IPS DF 4.7 (cell line): ENCODE measurements at regions not wholly inside any gene's neighbourhood (a gene's known extent, or its start where the extent isn't known, plus 50 kb on each side); places are given as distances from the start of the nearest gene placed in this dataset.
"Not testable (repeated sequence)": the region's sequence is repeated elsewhere in the genome, so short reads cannot be mapped to it uniquely, and the experiment has no call there.

Source experiments
- DNase-seq: peaks from one replicate; pipeline ENCODE4 v3.0.0-alpha.2; 2013; ENCODE audit warnings: low spot score; ENCODE audit errors: extremely low read depth

- no peak for DNase-seq
Measured at GRCh38 chr1:190667914-190668313, 190.2 kb upstream of the BRINP3 start.

GRCh38 chr1:190679044-190679443 lies 201.4 kb upstream of the BRINP3 start:
- no peak for DNase-seq

GRCh38 chr1:190679454-190679853 lies 201.8 kb upstream of the BRINP3 start:
- no peak for DNase-seq

GRCh38 chr1:190679983-190680382 lies 202.3 kb upstream of the BRINP3 start:
- DNase-seq, result no peak

- no peak for DNase-seq
Measured at GRCh38 chr1:190685676-190686075, 208.0 kb upstream of the BRINP3 start.

GRCh38 chr1:190688096-190688495 lies 210.4 kb upstream of the BRINP3 start:
- no peak for DNase-seq

- DNase-seq, result not testable (repeated sequence)
Measured at GRCh38 chr1:190698488-190698887, 220.8 kb upstream of the BRINP3 start.

- no peak for DNase-seq
Measured at GRCh38 chr1:190699165-190699564, 221.5 kb upstream of the BRINP3 start.

- DNase-seq, result no peak
Measured at GRCh38 chr1:190708418-190709057, 230.9 kb upstream of the BRINP3 start.

GRCh38 chr1:190711069-190711468 lies 233.4 kb upstream of the BRINP3 start:
- no peak for DNase-seq

GRCh38 chr1:190717055-190717454 lies 239.4 kb upstream of the BRINP3 start:
- no peak for DNase-seq

- DNase-seq, result no peak
Measured at GRCh38 chr1:190736971-190737590, 259.4 kb upstream of the BRINP3 start.

- no peak for DNase-seq
Measured at GRCh38 chr1:190738317-190738716, 260.7 kb upstream of the BRINP3 start.

GRCh38 chr1:190739926-190740325 lies 262.3 kb upstream of the BRINP3 start:
- no peak for DNase-seq

GRCh38 chr1:190747704-190748103 lies 270.0 kb upstream of the BRINP3 start:
- no peak for DNase-seq

- DNase-seq, result no peak
Measured at GRCh38 chr1:190752131-190752530, 274.5 kb upstream of the BRINP3 start.

- no peak for DNase-seq
Measured at GRCh38 chr1:190754666-190755065, 277.0 kb upstream of the BRINP3 start.

- no peak for DNase-seq
Measured at GRCh38 chr1:190759807-190760206, 282.1 kb upstream of the BRINP3 start.

GRCh38 chr1:190762325-190762724 lies 284.7 kb upstream of the BRINP3 start:
- DNase-seq, result no peak

GRCh38 chr1:190792873-190793272 lies 315.2 kb upstream of the BRINP3 start:
- DNase-seq, result no peak

GRCh38 chr1:190807629-190808028 lies 330.0 kb upstream of the BRINP3 start:
- DNase-seq, result no peak

- no peak for DNase-seq
Measured at GRCh38 chr1:190808035-190808434, 330.4 kb upstream of the BRINP3 start.

- no peak for DNase-seq
Measured at GRCh38 chr1:190809312-190809711, 331.6 kb upstream of the BRINP3 start.
